NT2/D1 (cell line): ENCODE measurements at regions not wholly inside any gene's neighbourhood (a gene's known extent, or its start where the extent isn't known, plus 50 kb on each side); places are given as distances from the start of the nearest gene placed in this dataset.

Experiments used
- DNase-seq: peaks from one replicate; pipeline ENCODE4 v3.0.0-alpha.2; 2011; ENCODE audit warnings: low read depth, low spot score
- H3K27me3 ChIP-seq: 2 replicates; pipeline ENCODE4 v1.6.0; 2011; ENCODE audit warnings: mild to moderate bottlenecking; ENCODE audit not compliant: insufficient read length, insufficient read depth
- H3K36me3 ChIP-seq: 2 replicates; pipeline ENCODE4 v1.6.1; 2011; ENCODE audit warnings: mild to moderate bottlenecking, low read length, mixed read lengths; ENCODE audit not compliant: insufficient read depth, insufficient read length
- H3K4me1 ChIP-seq: 2 replicates; pipeline ENCODE4 v1.5.1; 2011; ENCODE audit not compliant: insufficient read depth, insufficient read length
- H3K4me3 ChIP-seq: 2 replicates; pipeline ENCODE4 v1.5.1; 2011; ENCODE audit warnings: low read depth; ENCODE audit not compliant: insufficient read length
- H3K9ac ChIP-seq: 2 replicates; pipeline ENCODE4 v1.6.0; 2011; ENCODE audit warnings: low read depth; ENCODE audit not compliant: insufficient read length
- H3K9me3 ChIP-seq: 2 replicates; pipeline ENCODE4 v1.5.1; 2011; ENCODE audit warnings: mild to moderate bottlenecking, low read length; ENCODE audit not compliant: insufficient read depth
- SUZ12 ChIP-seq: IDR thresholded peaks from 2 replicates; pipeline ENCODE4 v1.6.1; 2011; ENCODE audit not compliant: insufficient read length, insufficient read depth; ENCODE audit errors: extremely low read depth
- YY1 ChIP-seq: IDR thresholded peaks from 2 replicates; pipeline ENCODE4 v1.6.1; 2011; ENCODE audit not compliant: insufficient read length, insufficient read depth
- ZNF274 ChIP-seq: IDR thresholded peaks from 2 replicates; pipeline ENCODE4 v1.6.1; 2011; ENCODE audit warnings: mild to moderate bottlenecking, low read depth, low read length

- no peaks in the 10 kb centered on the region for H3K4me1 ChIP-seq
- no peaks in the 10 kb centered on the region for H3K9me3 ChIP-seq
- H3K27me3 ChIP-seq: no peaks in the 10 kb centered on the region
- no peak overlapping the region for H3K9ac ChIP-seq
- TF ChIP-seq YY1: no peak
- no peaks in the 10 kb centered on the region for H3K36me3 ChIP-seq
- no peak overlapping the region for H3K4me3 ChIP-seq
- no peak for DNase-seq
Observed at GRCh38 chr9:26357803-26358344, 534.7 kb downstream of the CAAP1 start.

GRCh38 chr9:26356491-26356890, 536.1 kb downstream of the CAAP1 start:
- TF ChIP-seq YY1: no peak
- TF ChIP-seq ZNF274: no peak
- Histone ChIP-seq H3K4me3 (no peak overlapping the region), H3K27me3 (no peaks in the 10 kb centered on the region), H3K36me3 (no peaks in the 10 kb centered on the region), H3K9me3 (no peaks in the 10 kb centered on the region), H3K4me1 (no peaks in the 10 kb centered on the region), H3K9ac (no peak overlapping the region)
- no peak for DNase-seq

GRCh38 chr9:26346942-26347477, 545.6 kb downstream of the CAAP1 start:
- TF ChIP-seq SUZ12 (no peak), ZNF274 (no peak), YY1 (no peak)
- Histone ChIP-seq H3K4me1 (no peaks in the 10 kb centered on the region), H3K36me3 (no peaks in the 10 kb centered on the region), H3K9me3 (peaks cover 6% of the 10 kb centered on the region; the same call in 1 of the 2 replicates), H3K27me3 (no peaks in the 10 kb centered on the region), H3K9ac (no peak overlapping the region), H3K4me3 (no peak overlapping the region)
- DNase-seq: no peak

- no peak for DNase-seq
- peaks cover 6% of the 10 kb centered on the region; the same call in 1 of the 2 replicates for H3K9me3 ChIP-seq
- TF ChIP-seq ZNF274: no peak
- TF ChIP-seq SUZ12: no peak
- no peak for TF ChIP-seq YY1
- H3K4me1 ChIP-seq: no peaks in the 10 kb centered on the region
- no peak overlapping the region for H3K4me3 ChIP-seq
- H3K9ac ChIP-seq: no peak overlapping the region
- no peaks in the 10 kb centered on the region for H3K36me3 ChIP-seq
- no peaks in the 10 kb centered on the region for H3K27me3 ChIP-seq
Observed at GRCh38 chr9:26341545-26341944, 551.1 kb downstream of the CAAP1 start.

- H3K4me1 ChIP-seq: no peaks in the 10 kb centered on the region
- TF ChIP-seq YY1: no peak
- H3K27me3 ChIP-seq: no peaks in the 10 kb centered on the region
- no peak overlapping the region for H3K9ac ChIP-seq
- no peak overlapping the region for H3K4me3 ChIP-seq
- H3K9me3 ChIP-seq: peaks cover 6% of the 10 kb centered on the region; the same call in 1 of the 2 replicates
- no peak for DNase-seq
- H3K36me3 ChIP-seq: no peaks in the 10 kb centered on the region
Observed at GRCh38 chr9:26339796-26340195, 552.8 kb downstream of the CAAP1 start.

- no peak overlapping the region for H3K9ac ChIP-seq
- DNase-seq: no peak
- H3K36me3 ChIP-seq: no peaks in the 10 kb centered on the region
- no peaks in the 10 kb centered on the region for H3K9me3 ChIP-seq
- TF ChIP-seq YY1: no peak
- TF ChIP-seq SUZ12: no peak
- TF ChIP-seq ZNF274: no peak
- H3K27me3 ChIP-seq: no peaks in the 10 kb centered on the region
- H3K4me3 ChIP-seq: no peak overlapping the region
- no peaks in the 10 kb centered on the region for H3K4me1 ChIP-seq
Observed at GRCh38 chr9:26335116-26335515, 557.5 kb downstream of the CAAP1 start.

- no peak for TF ChIP-seq YY1
- no peak for TF ChIP-seq ZNF274
- no peak for TF ChIP-seq SUZ12
- no peaks in the 10 kb centered on the region for H3K27me3 ChIP-seq
- no peaks in the 10 kb centered on the region for H3K4me1 ChIP-seq
- H3K36me3 ChIP-seq: no peaks in the 10 kb centered on the region
- no peak for DNase-seq
- H3K9me3 ChIP-seq: no peaks in the 10 kb centered on the region
- H3K9ac ChIP-seq: no peak overlapping the region
- H3K4me3 ChIP-seq: no peak overlapping the region
Observed at GRCh38 chr9:26334706-26335105, 557.9 kb downstream of the CAAP1 start.

- Histone ChIP-seq H3K4me1 (no peaks in the 10 kb centered on the region), H3K9ac (no peak overlapping the region), H3K27me3 (no peaks in the 10 kb centered on the region), H3K9me3 (no peaks in the 10 kb centered on the region), H3K36me3 (no peaks in the 10 kb centered on the region), H3K4me3 (no peak overlapping the region)
- no peak for DNase-seq
- TF ChIP-seq YY1 (no peak), SUZ12 (no peak), ZNF274 (no peak)
Observed at GRCh38 chr9:26331223-26331622, 561.4 kb downstream of the CAAP1 start.
